D721Med (cell line): ENCODE measurements at regions not wholly inside any gene's neighbourhood (a gene's known extent, or its start where the extent isn't known, plus 50 kb on each side); places are given as distances from the start of the nearest gene placed in this dataset.

ENCODE experiments used
- DNase-seq: peaks from one replicate; pipeline ENCODE4 v3.0.0; 2011; ENCODE audit warnings: low spot score; ENCODE audit not compliant: insufficient read length
- FAIRE-seq: peaks from 2 replicates; lab custom pipeline; 2011; peaks lifted over from hg19 to GRCh38; lab: Jason Lieb, UNC
- TF ChIP-seq, protein P1 (sequence below): IDR thresholded peaks from 2 replicates; pipeline ENCODE4 v1.5.1; 2012; ENCODE audit warnings: mild to moderate bottlenecking, control low read depth; ENCODE audit not compliant: insufficient read depth; ENCODE audit errors: missing control alignments

DNA sequence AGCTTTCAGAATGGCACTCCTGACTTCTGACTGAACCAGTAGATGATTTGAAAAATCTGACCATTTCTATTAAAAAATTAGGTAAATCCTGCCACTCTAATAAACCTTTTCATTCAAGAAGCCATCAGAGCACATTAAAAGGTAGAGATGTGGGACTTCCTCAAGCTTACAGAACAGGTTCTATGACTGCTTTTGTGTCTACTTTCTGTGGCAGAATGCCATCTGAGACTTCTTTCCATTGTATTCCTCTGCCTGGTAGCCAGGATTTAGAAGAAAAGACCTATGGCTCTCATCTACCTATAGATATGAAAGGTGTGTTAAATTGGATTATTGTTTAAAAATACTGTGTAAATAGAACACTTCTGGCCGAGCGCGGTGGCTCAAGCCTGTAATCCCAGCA lies 99.9 kb upstream of the NABP1 start:
- DNase-seq (no peak), FAIRE-seq (no peak)
- TF ChIP-seq, protein P1, sequence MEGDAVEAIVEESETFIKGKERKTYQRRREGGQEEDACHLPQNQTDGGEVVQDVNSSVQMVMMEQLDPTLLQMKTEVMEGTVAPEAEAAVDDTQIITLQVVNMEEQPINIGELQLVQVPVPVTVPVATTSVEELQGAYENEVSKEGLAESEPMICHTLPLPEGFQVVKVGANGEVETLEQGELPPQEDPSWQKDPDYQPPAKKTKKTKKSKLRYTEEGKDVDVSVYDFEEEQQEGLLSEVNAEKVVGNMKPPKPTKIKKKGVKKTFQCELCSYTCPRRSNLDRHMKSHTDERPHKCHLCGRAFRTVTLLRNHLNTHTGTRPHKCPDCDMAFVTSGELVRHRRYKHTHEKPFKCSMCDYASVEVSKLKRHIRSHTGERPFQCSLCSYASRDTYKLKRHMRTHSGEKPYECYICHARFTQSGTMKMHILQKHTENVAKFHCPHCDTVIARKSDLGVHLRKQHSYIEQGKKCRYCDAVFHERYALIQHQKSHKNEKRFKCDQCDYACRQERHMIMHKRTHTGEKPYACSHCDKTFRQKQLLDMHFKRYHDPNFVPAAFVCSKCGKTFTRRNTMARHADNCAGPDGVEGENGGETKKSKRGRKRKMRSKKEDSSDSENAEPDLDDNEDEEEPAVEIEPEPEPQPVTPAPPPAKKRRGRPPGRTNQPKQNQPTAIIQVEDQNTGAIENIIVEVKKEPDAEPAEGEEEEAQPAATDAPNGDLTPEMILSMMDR = no peak

DNA sequence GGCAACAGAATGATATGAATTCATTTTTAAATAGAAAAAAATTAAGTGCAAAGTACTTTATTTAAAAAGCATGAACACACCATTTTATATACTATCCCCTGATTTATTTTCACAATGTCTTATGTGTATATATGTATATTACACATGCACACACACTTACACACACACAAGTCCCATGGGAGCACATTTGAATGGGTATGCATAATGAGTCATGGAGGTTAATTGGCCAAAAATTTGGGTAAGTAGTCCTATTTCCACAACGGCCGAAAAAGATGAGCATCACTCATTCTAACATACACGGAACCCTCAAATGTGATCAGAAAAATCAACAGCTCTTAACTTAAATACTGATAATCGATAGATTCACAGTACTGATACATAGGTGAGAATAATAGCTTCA lies 97.4 kb upstream of the NABP1 start:
- TF ChIP-seq, protein P1 = no peak
- no peak for DNase-seq
- no peak for FAIRE-seq

DNA sequence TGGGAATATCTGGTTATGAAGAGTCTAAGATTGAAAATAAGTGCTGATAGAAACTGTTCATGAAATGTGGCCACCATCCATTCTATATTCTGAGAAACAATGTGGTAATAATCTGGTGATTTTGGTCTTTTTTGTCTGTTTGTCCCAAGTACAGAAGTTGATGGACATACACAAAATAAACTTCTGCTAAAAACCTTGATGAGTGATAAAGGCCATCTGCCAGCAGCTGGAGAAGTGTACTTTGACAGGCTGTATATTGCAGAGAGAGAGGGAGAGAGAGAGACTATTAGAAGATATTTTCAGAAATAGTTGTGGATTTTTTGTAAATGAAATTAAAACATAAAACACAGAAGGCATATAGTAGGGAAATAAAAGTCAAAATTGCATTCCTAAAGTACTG lies 96.9 kb upstream of the NABP1 start:
- TF ChIP-seq, protein P1 = no peak
- FAIRE-seq (no peak), DNase-seq (no peak)

DNA sequence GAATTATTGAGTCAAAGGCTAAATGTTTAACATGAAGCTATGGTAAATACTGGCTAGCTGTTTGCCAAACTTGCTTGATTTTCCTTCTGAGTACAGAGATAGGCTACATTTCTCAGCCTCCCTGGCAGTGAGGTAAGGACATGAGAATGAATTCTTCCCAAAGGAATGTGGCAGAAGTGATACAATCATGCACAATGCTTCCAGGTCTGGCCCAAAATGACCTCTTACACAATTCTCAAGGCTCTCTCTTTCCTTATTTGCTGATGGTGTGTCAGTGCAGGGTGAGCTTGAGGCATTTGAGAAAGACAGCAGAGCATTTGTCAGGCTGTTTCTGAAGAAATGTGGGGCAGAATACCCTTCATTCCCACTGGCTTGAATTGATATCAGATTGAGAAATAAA lies 95.6 kb upstream of the NABP1 start:
- TF ChIP-seq, protein P1 = no peak
- FAIRE-seq = no peak
- no peak for DNase-seq

DNA sequence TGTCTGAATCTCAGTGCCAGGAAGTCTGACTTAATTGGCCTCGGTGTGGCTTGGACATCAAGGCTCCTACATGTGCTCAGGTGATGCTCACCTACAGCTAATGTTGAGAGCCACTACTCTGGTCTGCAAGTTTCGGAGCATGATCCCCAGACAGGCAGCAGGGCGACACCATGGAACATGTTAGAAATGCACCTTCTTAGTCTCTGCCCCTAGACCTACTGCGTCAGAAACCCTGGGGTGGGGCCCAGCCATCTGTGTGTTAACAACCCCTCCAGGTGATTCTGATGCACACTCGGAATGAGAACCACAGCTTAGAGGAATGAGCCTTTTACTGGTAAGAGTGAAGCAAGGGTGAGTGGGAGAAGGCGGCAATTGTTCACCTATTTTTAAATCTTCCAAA lies 86.9 kb upstream of the NABP1 start:
- DNase-seq (no peak), FAIRE-seq (no peak)
- TF ChIP-seq, protein P1 = no peak

DNA sequence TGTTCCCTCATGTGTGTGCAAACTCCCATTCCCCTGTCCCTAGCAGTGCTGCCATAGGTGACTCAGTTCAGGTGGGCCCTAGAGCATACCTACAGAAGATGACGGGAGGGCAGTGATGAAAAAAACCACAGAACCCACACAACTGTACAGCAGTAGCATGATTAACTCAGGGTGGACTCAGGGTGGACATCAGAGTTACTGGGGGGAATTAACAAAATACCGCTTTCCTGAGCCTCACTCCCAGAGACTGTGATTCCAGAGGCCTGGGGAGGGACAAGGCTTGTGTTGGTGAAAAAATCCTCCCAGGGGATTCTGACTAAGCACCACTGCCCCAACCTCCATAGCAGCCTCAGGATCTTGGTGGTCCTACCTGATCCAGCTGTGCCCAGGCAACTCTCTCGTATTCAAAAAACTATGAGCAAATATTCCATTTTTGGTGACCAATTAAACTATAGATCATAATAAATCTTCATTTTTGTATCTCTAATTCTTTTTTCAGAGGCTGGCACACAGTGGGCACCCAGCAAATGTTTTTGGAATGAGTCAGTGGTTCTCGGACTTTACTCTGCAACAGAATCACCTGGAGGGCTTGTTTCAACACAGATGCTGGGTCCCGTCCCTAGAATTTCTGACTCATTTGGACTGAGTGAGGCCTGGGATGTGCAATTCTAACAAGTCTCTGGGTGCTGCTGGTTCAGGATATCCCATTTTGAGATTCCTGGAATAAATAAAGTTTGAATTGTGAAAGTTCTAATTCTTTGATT lies 84.1 kb upstream of the NABP1 start:
- no peak for FAIRE-seq
- DNase-seq = no peak
- TF ChIP-seq, protein P1 = no peak

DNA sequence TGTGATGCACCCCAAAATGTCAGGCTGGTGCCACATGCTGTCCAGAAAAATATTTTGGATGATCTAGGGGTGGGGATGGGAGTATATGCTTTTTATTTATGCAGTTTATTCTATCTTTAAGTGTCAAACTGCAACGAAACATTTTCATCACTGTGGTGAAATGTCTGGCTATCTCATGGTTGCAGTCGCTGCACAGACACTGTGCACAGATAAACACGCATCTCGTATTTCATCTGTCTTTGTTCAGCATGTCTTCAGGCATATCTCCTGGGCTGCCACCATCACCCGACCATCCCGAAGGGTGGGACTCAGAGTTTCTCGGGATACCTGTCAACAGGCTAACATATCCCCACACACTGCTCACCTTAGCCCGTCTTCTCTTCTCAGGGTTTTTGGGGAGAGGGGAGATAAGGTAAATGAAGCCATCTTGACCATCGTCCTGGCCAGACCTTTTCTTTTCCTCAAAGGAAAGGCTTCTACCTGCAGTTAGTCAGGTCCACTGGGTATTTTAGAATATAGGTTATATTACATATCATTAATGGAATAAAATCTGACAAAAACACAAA lies 80.7 kb upstream of the NABP1 start:
- no peak for DNase-seq
- TF ChIP-seq, protein P1 = no peak
- no peak for FAIRE-seq
